T-cell (primary cell): ENCODE measurements at regions not wholly inside any gene's neighbourhood (a gene's known extent, or its start where the extent isn't known, plus 50 kb on each side); places are given as distances from the start of the nearest gene placed in this dataset.

Experiments used
- ATAC-seq, 4 experiments: fragments of 200-7000 bp in 3 of 4; fragments of 150-1000 bp in 1 of 4; cut with Tn5 transposase; replicated peaks in 1 of 4; 1 replicate in 3 of 4; 2 replicates in 1 of 4; pipeline ENCODE4 v1.10.0; 2021; ENCODE audit warnings: moderate library complexity in 3 of 4, mild to moderate bottlenecking in 2 of 4, moderate number of reproducible peaks in 1 of 4
- CTCF ChIA-PET, 2 donors: fragments of 300-600 bp; sonication (Branson Sonifier 250); formaldehyde crosslinking; loops; one replicate each; lab custom pipeline; 2022; ENCODE audit warnings: antibody characterized with exemption in 2 of 2; lab: Charles Lee
- POLR2A ChIA-PET, 2 donors: fragments of 300-600 bp; sonication (Branson Sonifier 250); formaldehyde crosslinking; loops; one replicate each; lab custom pipeline; 2022; ENCODE audit warnings: antibody characterized with exemption in 2 of 2; lab: Charles Lee
- DNase-seq, 35 experiments: peaks; one replicate each; pipeline versions ENCODE4 v3.0.0 to v3.0.0-alpha.2; 2013 to 2023
- H3K27ac ChIP-seq: one replicate; pipeline ENCODE4 v1.5.1; 2013; ENCODE audit warnings: low read length
- H3K27me3 ChIP-seq, 2 experiments: replicated peaks in 1 of 2; 1 replicate in 1 of 2; 2 replicates in 1 of 2; pipeline versions ENCODE4 v1.6.1 to v1.7.0; 2013; ENCODE audit warnings: low read length in 1 of 2, mixed read lengths in 1 of 2; ENCODE audit not compliant: control insufficient read depth in 2 of 2, insufficient read depth in 2 of 2; ENCODE audit errors: extremely low read depth in 1 of 2
- H3K36me3 ChIP-seq, 2 donors: 1 replicate in 1 of 2; 2 replicates in 1 of 2; pipeline versions ENCODE4 v1.6.1 to v1.7.0; 2013; ENCODE audit warnings: low read length in 1 of 2; ENCODE audit not compliant: control insufficient read depth in 2 of 2, insufficient read depth in 1 of 2; ENCODE audit errors: extremely low read depth in 1 of 2
- H3K4me1 ChIP-seq, 2 experiments: 1 replicate in 1 of 2; 2 replicates in 1 of 2; pipeline versions ENCODE4 v1.6.1 to v1.7.0; 2013; ENCODE audit warnings: low read length in 2 of 2, mixed read lengths in 1 of 2; ENCODE audit not compliant: insufficient read depth in 2 of 2, control insufficient read depth in 1 of 2; ENCODE audit errors: extremely low read depth in 1 of 2
- H3K4me3 ChIP-seq, 2 donors: 1 replicate in 1 of 2; 2 replicates in 1 of 2; pipeline versions ENCODE4 v1.5.1 to v1.7.0; 2013; ENCODE audit warnings: mild to moderate bottlenecking in 2 of 2, low read length in 1 of 2, moderate library complexity in 1 of 2; ENCODE audit not compliant: control insufficient read depth in 1 of 2; ENCODE audit errors: extremely low read depth in 1 of 2
- H3K9me3 ChIP-seq: 2 replicates; pipeline ENCODE4 v1.7.0; 2013
- H3K27ac Mint-ChIP-seq, 2 donors: one replicate each; pipeline ENCODE4 v1.8.0; 2020 to 2021; ENCODE audit warnings: mild to moderate bottlenecking in 2 of 2, mixed read lengths in 2 of 2
- H3K27me3 Mint-ChIP-seq, 2 donors: one replicate each; pipeline ENCODE4 v1.8.0; 2021 to 2022; ENCODE audit warnings: mixed read lengths in 2 of 2
- H3K36me3 Mint-ChIP-seq: one replicate; pipeline ENCODE4 v1.8.0; 2021; ENCODE audit warnings: mixed read lengths
- H3K4me1 Mint-ChIP-seq, 3 donors: one replicate each; pipeline ENCODE4 v1.8.0; 2020 to 2022; ENCODE audit warnings: mixed read lengths in 3 of 3, mild to moderate bottlenecking in 1 of 3
- H3K4me3 Mint-ChIP-seq, 3 donors: one replicate each; pipeline ENCODE4 v1.8.0; 2020 to 2022; ENCODE audit warnings: mild to moderate bottlenecking in 3 of 3, mixed read lengths in 3 of 3, moderate library complexity in 3 of 3
- H3K9me3 Mint-ChIP-seq, 3 donors: one replicate each; pipeline ENCODE4 v1.8.0; 2020 to 2022; ENCODE audit warnings: mixed read lengths in 3 of 3
- WGBS: methylation state at CpG from one replicate; pipeline ENCODE4 v1.1.5; 2013; ENCODE audit warnings: missing lambda C conversion rate; ENCODE audit not compliant: insufficient coverage; 5-methylcytosine and 5-hydroxymethylcytosine counted together

DNA sequence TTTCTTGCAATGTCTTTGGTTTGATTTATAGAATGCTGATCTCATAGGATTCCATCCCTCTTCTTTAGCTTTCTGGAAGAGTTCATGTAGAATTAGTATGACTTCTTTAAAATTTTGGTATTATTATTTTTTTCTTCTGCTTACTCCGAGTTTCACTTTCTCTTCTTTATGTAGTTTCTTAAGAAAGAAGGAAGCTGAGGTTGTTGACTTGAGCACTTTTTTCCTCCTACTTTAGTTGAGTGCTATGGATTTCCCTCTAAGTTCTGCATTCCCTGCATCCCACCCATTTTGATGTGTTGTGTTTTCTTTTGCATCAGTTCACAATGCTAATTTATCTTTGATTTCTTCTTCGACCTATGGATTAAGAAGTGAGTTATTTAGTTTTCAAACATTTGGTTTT, 78.9 kb upstream of the SPRED2 start:
- H3K27me3 ChIP-seq: peaks cover 0 to 3% of the 10 kb centered on the region in 2 experiments
- no CpG with 5 or more reads among the region's 2 CpGs for WGBS
- ChIA-PET POLR2A (no interaction called here), CTCF (no interaction called here)
- H3K9me3 ChIP-seq: no peaks in the 10 kb centered on the region
- no peaks in the 10 kb centered on the region for H3K9me3 Mint-ChIP-seq
- H3K4me3 Mint-ChIP-seq: no peak overlapping the region
- H3K27ac Mint-ChIP-seq: no peak overlapping the region
- H3K27ac ChIP-seq: no peak overlapping the region
- no peak for ATAC-seq
- no peaks in the 10 kb centered on the region for H3K36me3 ChIP-seq
- no peak for DNase-seq
- no peaks in the 10 kb centered on the region for H3K4me1 ChIP-seq
- H3K4me1 Mint-ChIP-seq: no peaks in the 10 kb centered on the region
- H3K36me3 Mint-ChIP-seq: no peaks in the 10 kb centered on the region
- H3K27me3 Mint-ChIP-seq: peaks cover 4 to 12% of the 10 kb centered on the region in 2 donors
- no peak overlapping the region for H3K4me3 ChIP-seq

DNA sequence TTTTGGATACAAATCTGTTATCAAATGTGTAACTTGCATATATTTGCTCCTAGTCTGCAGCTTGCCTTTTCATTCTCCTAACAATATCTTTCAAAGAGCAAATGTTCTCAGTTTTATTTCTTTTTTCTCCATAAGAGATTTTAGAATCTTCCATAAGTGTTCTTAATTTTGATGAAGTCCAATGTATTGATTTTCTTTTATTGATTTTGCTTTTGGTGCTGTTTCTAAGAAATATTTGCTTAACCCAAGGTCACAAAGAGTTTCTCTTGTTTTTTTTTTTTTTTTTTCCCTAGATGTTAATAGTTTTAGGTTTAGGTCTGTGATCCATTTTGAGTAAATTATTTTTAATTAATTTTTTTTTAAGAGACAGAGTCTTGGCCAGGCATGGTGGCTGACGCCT, 75.8 kb upstream of the SPRED2 start:
- Histone ChIP-seq H3K4me3 (no peak overlapping the region), H3K27ac (no peak overlapping the region), H3K9me3 (no peaks in the 10 kb centered on the region), H3K36me3 (no peaks in the 10 kb centered on the region), H3K4me1 (no peaks in the 10 kb centered on the region), H3K27me3 (peaks cover 0 to 4% of the 10 kb centered on the region in 2 experiments)
- Mint-ChIP-seq H3K4me3 (no peak overlapping the region), H3K27me3 (peaks cover 4 to 11% of the 10 kb centered on the region in 2 donors), H3K9me3 (no peaks in the 10 kb centered on the region), H3K27ac (no peak overlapping the region), H3K4me1 (no peaks in the 10 kb centered on the region), H3K36me3 (no peaks in the 10 kb centered on the region)
- WGBS: no CpG with 5 or more reads among the region's 1 CpG
- ATAC-seq (no peak), DNase-seq (no peak)
- CTCF ChIA-PET: no interaction called here
- POLR2A ChIA-PET: no interaction called here

DNA sequence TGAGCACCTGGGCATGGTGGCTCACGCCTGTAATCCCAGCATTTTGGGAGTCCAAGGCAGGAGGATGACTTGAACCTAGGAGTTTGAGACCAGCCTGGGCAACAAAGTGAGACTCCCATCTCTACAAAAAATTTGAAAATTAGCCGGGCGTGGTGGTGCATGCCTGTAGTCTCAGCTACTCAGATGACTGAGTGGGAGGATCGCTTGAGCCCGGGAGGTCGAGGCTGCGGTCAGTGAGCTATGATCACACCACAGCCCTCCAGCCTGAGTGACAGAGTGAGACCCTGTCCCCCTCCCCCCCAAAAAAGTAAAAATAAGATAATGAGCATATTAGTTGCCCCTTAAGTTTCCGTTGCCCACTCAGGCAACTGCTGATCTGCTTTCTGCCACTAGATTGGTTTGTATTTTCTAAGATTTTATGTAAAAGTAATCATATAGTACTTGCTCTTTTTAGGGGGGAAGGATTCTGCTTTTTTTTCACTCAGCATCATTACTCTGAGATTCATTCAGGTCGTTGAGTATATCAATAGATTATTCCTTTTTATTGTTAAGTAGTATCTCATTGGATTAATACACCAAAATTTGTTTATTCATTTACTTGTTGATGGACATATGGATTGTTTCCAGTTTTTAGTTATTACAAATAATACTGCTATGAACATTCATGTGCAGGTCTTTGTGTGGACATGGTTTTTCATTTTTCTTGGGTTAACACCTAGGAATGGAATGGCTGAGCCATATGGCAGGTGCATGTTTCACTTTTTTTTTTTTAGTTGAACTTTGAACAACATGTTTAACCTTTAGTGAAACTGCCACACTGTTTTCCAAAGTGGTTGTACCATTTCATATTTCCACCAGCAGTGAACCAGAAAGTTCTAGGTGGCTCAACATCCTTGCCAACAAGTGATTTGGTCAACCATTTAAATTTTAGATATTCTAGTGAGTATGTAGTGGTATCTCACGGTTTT, 75.0 kb upstream of the SPRED2 start:
- Histone ChIP-seq H3K27ac (no peak overlapping the region), H3K36me3 (no peaks in the 10 kb centered on the region), H3K9me3 (no peaks in the 10 kb centered on the region), H3K4me1 (no peaks in the 10 kb centered on the region), H3K4me3 (no peak overlapping the region), H3K27me3 (peaks cover 0 to 8% of the 10 kb centered on the region in 2 experiments)
- H3K27me3 Mint-ChIP-seq: peaks cover 4 to 11% of the 10 kb centered on the region in 2 donors
- CTCF ChIA-PET: no interaction called here
- H3K36me3 Mint-ChIP-seq: no peaks in the 10 kb centered on the region
- H3K4me1 Mint-ChIP-seq: no peaks in the 10 kb centered on the region
- ATAC-seq: no peak
- POLR2A ChIA-PET: no interaction called here
- 75% methylated on average over 1 of the region's 10 CpGs for WGBS
- H3K27ac Mint-ChIP-seq: no peak overlapping the region
- H3K4me3 Mint-ChIP-seq: no peak overlapping the region
- no peak for DNase-seq
- no peaks in the 10 kb centered on the region for H3K9me3 Mint-ChIP-seq

DNA sequence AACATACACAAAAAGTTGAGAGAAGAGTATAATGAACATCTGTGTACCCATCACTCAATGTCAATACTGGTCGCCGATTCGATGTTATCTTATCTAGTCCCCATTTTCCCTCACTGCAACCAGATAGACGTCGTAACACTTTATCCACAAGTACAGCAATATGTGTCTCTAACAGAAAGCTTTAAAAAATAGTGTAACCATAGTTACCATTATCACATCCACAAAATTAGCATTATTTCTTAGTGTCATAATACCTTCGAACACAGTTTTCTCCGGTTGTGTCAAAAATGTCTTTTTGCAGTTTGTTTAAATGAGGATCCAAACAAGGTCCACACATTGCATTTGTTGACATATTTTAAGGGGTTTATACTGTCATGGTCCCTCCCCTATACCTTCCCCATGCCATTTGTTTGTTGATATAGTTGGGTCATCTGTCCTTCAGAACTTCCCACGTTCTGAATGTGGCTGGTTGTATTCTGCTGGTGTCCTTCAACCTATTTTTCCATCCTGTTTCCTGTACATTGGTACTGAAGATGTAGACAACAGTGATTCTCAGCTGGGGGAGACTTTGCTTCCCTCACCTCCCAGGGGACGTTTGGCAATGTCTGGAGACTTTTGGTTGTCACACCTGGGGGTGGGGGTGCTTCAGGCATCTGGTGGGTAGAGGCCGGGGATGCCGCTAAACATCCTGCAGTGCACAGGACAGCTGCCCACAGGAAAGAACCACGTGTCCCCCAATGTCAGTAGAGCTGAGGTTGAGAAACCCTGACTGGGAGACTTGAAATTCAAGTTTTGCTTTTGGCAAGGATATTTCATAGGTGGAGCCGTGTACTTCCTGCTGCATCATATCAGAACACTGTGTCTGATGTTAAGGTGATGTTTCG, 72.7 kb upstream of the SPRED2 start:
- ChIA-PET POLR2A (no interaction called here), CTCF (no interaction called here)
- WGBS: 78% methylated on average over 8 of the region's 14 CpGs
- Mint-ChIP-seq H3K9me3 (no peaks in the 10 kb centered on the region), H3K4me3 (no peak overlapping the region), H3K36me3 (no peaks in the 10 kb centered on the region), H3K4me1 (no peaks in the 10 kb centered on the region), H3K27me3 (peaks cover 4 to 5% of the 10 kb centered on the region in 2 donors), H3K27ac (no peak overlapping the region)
- Histone ChIP-seq H3K27me3 (peaks cover 0 to 11% of the 10 kb centered on the region in 2 experiments), H3K4me3 (no peak overlapping the region), H3K36me3 (no peaks in the 10 kb centered on the region), H3K27ac (no peak overlapping the region), H3K4me1 (no peaks in the 10 kb centered on the region), H3K9me3 (no peaks in the 10 kb centered on the region)
- DNase-seq (no peak), ATAC-seq (no peak)

DNA sequence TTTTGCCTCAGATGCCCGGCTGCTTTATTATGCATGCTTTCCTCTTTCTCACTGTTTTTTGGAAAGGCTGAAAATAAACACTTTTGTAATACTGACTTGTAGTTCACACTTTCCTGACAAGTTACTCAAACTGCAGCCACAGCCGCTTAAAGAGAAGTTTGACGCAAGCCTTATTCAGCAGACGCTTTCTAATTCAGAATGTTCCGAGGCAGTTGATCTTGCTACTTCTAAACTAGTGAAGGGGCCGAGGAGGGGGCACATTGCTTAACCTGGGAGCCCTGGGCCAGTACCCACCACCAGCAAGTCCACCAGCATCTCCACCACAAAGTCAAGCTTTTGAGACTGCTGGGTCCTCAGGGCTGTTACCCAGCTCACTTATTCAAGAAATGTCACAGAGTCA, 71.8 kb upstream of the SPRED2 start:
- ATAC-seq: no peak
- Histone ChIP-seq H3K4me1 (no peaks in the 10 kb centered on the region), H3K27me3 (peaks cover 0 to 11% of the 10 kb centered on the region in 2 experiments), H3K9me3 (no peaks in the 10 kb centered on the region), H3K36me3 (no peaks in the 10 kb centered on the region), H3K4me3 (no peak overlapping the region), H3K27ac (no peak overlapping the region)
- 96% methylated on average over 5 of the region's 6 CpGs for WGBS
- Mint-ChIP-seq H3K27ac (no peak overlapping the region), H3K9me3 (no peaks in the 10 kb centered on the region), H3K4me3 (no peak overlapping the region), H3K27me3 (peaks cover 4 to 5% of the 10 kb centered on the region in 2 donors), H3K36me3 (no peaks in the 10 kb centered on the region), H3K4me1 (no peaks in the 10 kb centered on the region)
- no peak for DNase-seq
- ChIA-PET POLR2A (interaction anchor here in 1 of 2 donors (0.5 kb wide), 1 partner anchor 103 kb away, joined by 6 read pairs; no protein-coding TSS in a partner anchor), CTCF (no interaction called here)

DNA sequence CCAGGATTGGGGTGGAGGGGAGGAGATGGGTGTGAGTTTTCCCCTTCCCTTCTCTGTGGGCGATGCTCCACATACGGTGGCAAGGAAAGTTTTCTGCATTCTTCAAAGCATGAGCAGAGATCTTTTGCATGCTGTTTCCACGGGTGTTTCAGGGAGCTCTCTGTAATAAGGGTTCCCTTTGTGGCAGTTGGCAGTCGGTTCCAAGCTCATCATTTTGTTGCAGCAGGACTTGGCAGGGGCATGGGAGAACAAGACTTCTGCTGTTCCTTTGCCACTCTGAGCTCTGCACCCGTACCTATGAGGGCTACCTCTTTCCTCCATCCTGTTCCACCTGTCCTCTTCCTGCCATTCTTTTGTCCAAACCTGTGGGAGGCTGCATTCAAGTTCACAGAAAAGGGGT, 71.3 kb upstream of the SPRED2 start:
- POLR2A ChIA-PET: interaction anchor here in 1 of 2 donors (0.5 kb wide), 1 partner anchor 103 kb away, joined by 6 read pairs; no protein-coding TSS in a partner anchor
- Histone ChIP-seq H3K27me3 (peaks cover 0 to 11% of the 10 kb centered on the region in 2 experiments), H3K27ac (no peak overlapping the region), H3K4me3 (no peak overlapping the region), H3K9me3 (no peaks in the 10 kb centered on the region), H3K36me3 (no peaks in the 10 kb centered on the region), H3K4me1 (no peaks in the 10 kb centered on the region)
- no peak overlapping the region for H3K27ac Mint-ChIP-seq
- ATAC-seq: no peak
- CTCF ChIA-PET: no interaction called here
- H3K36me3 Mint-ChIP-seq: no peaks in the 10 kb centered on the region
- H3K4me1 Mint-ChIP-seq: no peaks in the 10 kb centered on the region
- peaks cover 5 to 7% of the 10 kb centered on the region in 2 donors for H3K27me3 Mint-ChIP-seq
- H3K9me3 Mint-ChIP-seq: no peaks in the 10 kb centered on the region
- DNase-seq: no peak
- no peak overlapping the region for H3K4me3 Mint-ChIP-seq
- WGBS: 55% methylated on average over 2 of the region's 5 CpGs
